Skeletal muscle tissue (tissue), 3 donors: ENCODE measurements at regions not wholly inside any gene's neighbourhood (a gene's known extent, or its start where the extent isn't known, plus 50 kb on each side); places are given as distances from the start of the nearest gene placed in this dataset.
A peak's percentile ranks its signal among the peaks of the same experiment; 100 is the strongest.

Experiments
- H3K27ac ChIP-seq: one replicate; pipeline ENCODE4 v1.7.0; 2013; ENCODE audit warnings: mild to moderate bottlenecking, low read depth, low read length, inconsistent platforms
- H3K27me3 ChIP-seq, 3 donors: one replicate each; pipeline ENCODE4 v1.7.0; 2013; ENCODE audit warnings: low read length in 3 of 3; ENCODE audit not compliant: control insufficient read depth in 3 of 3, insufficient read depth in 3 of 3
- H3K36me3 ChIP-seq, 3 donors: one replicate each; pipeline ENCODE4 v1.7.0; 2013; ENCODE audit warnings: low read length in 3 of 3; ENCODE audit not compliant: control insufficient read depth in 3 of 3, insufficient read depth in 3 of 3
- H3K4me1 ChIP-seq, 3 donors: one replicate each; pipeline ENCODE4 v1.7.0; 2013; ENCODE audit warnings: low read length in 3 of 3, mild to moderate bottlenecking in 3 of 3; ENCODE audit not compliant: control insufficient read depth in 3 of 3, insufficient read depth in 3 of 3
- H3K4me3 ChIP-seq, 3 donors: one replicate each; pipeline ENCODE4 v1.7.0; 2013; ENCODE audit warnings: low read length in 3 of 3
- H3K9ac ChIP-seq, 3 donors: one replicate each; pipeline ENCODE4 v1.7.0; 2013; ENCODE audit warnings: low read length in 3 of 3, mild to moderate bottlenecking in 3 of 3, moderate library complexity in 2 of 3, low read depth in 1 of 3
- H3K9me3 ChIP-seq, 3 donors: one replicate each; pipeline ENCODE4 v1.7.0; 2013; ENCODE audit warnings: low read length in 3 of 3; ENCODE audit not compliant: control insufficient read depth in 3 of 3
- donor health status: Osteomylitis.

GRCh38 chr1:234751678-234752077 lies 141.7 kb upstream of the IRF2BP2 start:
- no peaks in the 10 kb centered on the region for H3K36me3 ChIP-seq
- H3K4me3 ChIP-seq: no peak overlapping the region
- H3K27ac ChIP-seq: no peak overlapping the region
- no peaks in the 10 kb centered on the region for H3K27me3 ChIP-seq
- H3K9ac ChIP-seq: no peak overlapping the region
- no peaks in the 10 kb centered on the region for H3K9me3 ChIP-seq
- H3K4me1 ChIP-seq: peaks cover 3 to 9% (median 8%) of the 10 kb centered on the region in 3 donors

- H3K36me3 ChIP-seq: no peaks in the 10 kb centered on the region
- H3K27me3 ChIP-seq: no peaks in the 10 kb centered on the region
- H3K9me3 ChIP-seq: no peaks in the 10 kb centered on the region
- H3K4me1 ChIP-seq: peaks cover 3 to 9% (median 8%) of the 10 kb centered on the region in 3 donors
- H3K4me3 ChIP-seq: no peak overlapping the region
- no peak overlapping the region for H3K9ac ChIP-seq
- no peak overlapping the region for H3K27ac ChIP-seq
Measured at GRCh38 chr1:234750922-234751627, 141.1 kb upstream of the IRF2BP2 start.

- H3K4me3 ChIP-seq: no peak overlapping the region
- no peaks in the 10 kb centered on the region for H3K9me3 ChIP-seq
- no peaks in the 10 kb centered on the region for H3K36me3 ChIP-seq
- no peak overlapping the region for H3K27ac ChIP-seq
- no peaks in the 10 kb centered on the region for H3K27me3 ChIP-seq
- no peak overlapping the region for H3K9ac ChIP-seq
- H3K4me1 ChIP-seq: peaks cover 5 to 8% (median 6%) of the 10 kb centered on the region in 3 donors
Measured at GRCh38 chr1:234748713-234749112, 138.7 kb upstream of the IRF2BP2 start.

- H3K4me3 ChIP-seq: no peak overlapping the region
- no peak overlapping the region for H3K9ac ChIP-seq
- H3K9me3 ChIP-seq: no peaks in the 10 kb centered on the region
- H3K27ac ChIP-seq: no peak overlapping the region
- H3K27me3 ChIP-seq: no peaks in the 10 kb centered on the region
- no peaks in the 10 kb centered on the region for H3K36me3 ChIP-seq
- peaks cover 8 to 11% (median 9%) of the 10 kb centered on the region in 3 donors for H3K4me1 ChIP-seq
Measured at GRCh38 chr1:234748066-234748465, 138.1 kb upstream of the IRF2BP2 start.

GRCh38 chr1:234746798-234747196 lies 136.8 kb upstream of the IRF2BP2 start:
- peaks cover 8 to 11% (median 9%) of the 10 kb centered on the region in 3 donors for H3K4me1 ChIP-seq
- no peaks in the 10 kb centered on the region for H3K9me3 ChIP-seq
- no peak overlapping the region for H3K4me3 ChIP-seq
- no peaks in the 10 kb centered on the region for H3K27me3 ChIP-seq
- no peak overlapping the region for H3K9ac ChIP-seq
- H3K27ac ChIP-seq: no peak overlapping the region
- H3K36me3 ChIP-seq: no peaks in the 10 kb centered on the region

GRCh38 chr1:234745844-234746797 lies 136.1 kb upstream of the IRF2BP2 start:
- Histone ChIP-seq H3K4me1 (peaks cover 8 to 11% (median 9%) of the 10 kb centered on the region in 3 donors), H3K27ac (no peak overlapping the region), H3K9me3 (no peaks in the 10 kb centered on the region), H3K27me3 (no peaks in the 10 kb centered on the region), H3K36me3 (no peaks in the 10 kb centered on the region), H3K9ac (no peak overlapping the region), H3K4me3 (no peak overlapping the region)

- no peaks in the 10 kb centered on the region for H3K36me3 ChIP-seq
- no peak overlapping the region for H3K4me3 ChIP-seq
- no peaks in the 10 kb centered on the region for H3K27me3 ChIP-seq
- no peaks in the 10 kb centered on the region for H3K9me3 ChIP-seq
- H3K4me1 ChIP-seq: peaks cover 8 to 11% (median 9%) of the 10 kb centered on the region in 3 donors
- H3K27ac ChIP-seq: no peak overlapping the region
- H3K9ac ChIP-seq: no peak overlapping the region
Measured at GRCh38 chr1:234745276-234745675, 135.3 kb upstream of the IRF2BP2 start.

- Histone ChIP-seq H3K9me3 (no peaks in the 10 kb centered on the region), H3K9ac (peak overlapping the region in 1 of 3 donors; percentile 27), H3K4me1 (peaks cover 8 to 11% (median 9%) of the 10 kb centered on the region in 3 donors), H3K27me3 (no peaks in the 10 kb centered on the region), H3K4me3 (peak overlapping the region; percentile 14 to 27 (median 22)), H3K27ac (peak overlapping the region; percentile 26), H3K36me3 (no peaks in the 10 kb centered on the region)
Measured at GRCh38 chr1:234743791-234744611, 134.0 kb upstream of the IRF2BP2 start.

- Histone ChIP-seq H3K27me3 (no peaks in the 10 kb centered on the region), H3K4me3 (no peak overlapping the region), H3K4me1 (peaks cover 8 to 11% (median 9%) of the 10 kb centered on the region in 3 donors), H3K36me3 (no peaks in the 10 kb centered on the region), H3K9ac (no peak overlapping the region), H3K27ac (no peak overlapping the region), H3K9me3 (no peaks in the 10 kb centered on the region)
Measured at GRCh38 chr1:234742622-234743021, 132.6 kb upstream of the IRF2BP2 start.
